K562 (cell line): ENCODE measurements at regions not wholly inside any gene's neighbourhood (a gene's known extent, or its start where the extent isn't known, plus 50 kb on each side); places are given as distances from the start of the nearest gene placed in this dataset.

Experiments
- ATAC-seq: fragments of 200-7000 bp; cut with Tn5 transposase; 3 replicates; pipeline ENCODE4 v1.9.1; 2020; ENCODE audit warnings: moderate library complexity
- BruUV-seq: library from RNA; stranded (reverse); fragments of 400-500 nt; replicated peaks from 2 replicates; lab custom pipeline; 2021; lab: Mats Ljungman, UMichigan
- CTCF ChIA-PET: fragments of 300-600 bp; formaldehyde crosslinking; extraction: SDS; loops from one replicate; lab custom pipeline; 2021; ENCODE audit warnings: low intra/inter-chr PET ratio; lab: Yijun Ruan, JAX
- POLR2A ChIA-PET: fragments of 300-600, 350-650 bp; sonication (Branson Sonifier 250); formaldehyde crosslinking; extraction: SDS; loops from one replicate; lab custom pipeline; 2021; ENCODE audit warnings: antibody characterized with exemption, inconsistent platforms; lab: Yijun Ruan, JAX
- DNase-seq, 4 experiments: peaks; one replicate each; pipeline versions ENCODE4 v3.0.0 to v3.0.0-alpha.2; 2011 to 2018; ENCODE audit warnings: low spot score in 3 of 4, mixed read lengths in 3 of 4; ENCODE audit errors: extremely low read depth in 1 of 4
- FAIRE-seq: peaks from 2 replicates; lab custom pipeline; 2011; peaks lifted over from hg19 to GRCh38; lab: Jason Lieb, UNC
- H2AFZ ChIP-seq: 2 replicates; pipeline ENCODE4 v1.6.0; 2011; ENCODE audit warnings: low read depth, low read length, control low read depth, inconsistent platforms
- H3K27ac ChIP-seq: fragments of 200-600 bp; 3 replicates; pipeline ENCODE4 v1.8.0; 2011; ENCODE audit warnings: low read depth, mild to moderate bottlenecking, control low read depth, inconsistent platforms, low read length, moderate library complexity, mixed read lengths; ENCODE audit errors: extremely low read depth
- H3K27me3 ChIP-seq, 2 experiments: fragments of 300-600 bp in 1 of 2; 2 replicates in 1 of 2; 3 replicates in 1 of 2; pipeline versions ENCODE4 v1.6.0 to v1.8.0; 2011; ENCODE audit warnings: inconsistent platforms in 2 of 2, low read length in 2 of 2, mild to moderate bottlenecking in 1 of 2, mixed read lengths in 1 of 2, moderate library complexity in 1 of 2; ENCODE audit not compliant: control insufficient read depth in 2 of 2, insufficient read depth in 2 of 2
- H3K36me3 ChIP-seq: fragments of 300-600 bp; 3 replicates; pipeline ENCODE4 v1.8.0; 2011; ENCODE audit warnings: mild to moderate bottlenecking, low read length, inconsistent platforms; ENCODE audit not compliant: control insufficient read depth, insufficient read depth
- H3K4me1 ChIP-seq, 2 experiments: fragments of 200-600 bp in 1 of 2; replicated peaks in 1 of 2; 2 replicates in 1 of 2; 3 replicates in 1 of 2; pipeline versions ENCODE4 v1.5.1 to v1.8.0; 2011; ENCODE audit warnings: inconsistent platforms in 2 of 2, low read length in 2 of 2, mild to moderate bottlenecking in 1 of 2, mixed read lengths in 1 of 2, moderate library complexity in 1 of 2; ENCODE audit not compliant: control insufficient read depth in 2 of 2, insufficient read depth in 2 of 2
- H3K4me2 ChIP-seq: 2 replicates; pipeline ENCODE4 v1.6.1; 2011; ENCODE audit warnings: low read length, control low read depth, inconsistent platforms, mixed read lengths; ENCODE audit not compliant: insufficient read depth
- H3K4me3 ChIP-seq: fragments of 200-600 bp; sonication (generic), shearing (Covaris generic); 2 replicates; pipeline ENCODE4 v1.5.1; 2016; ENCODE audit warnings: control low read depth, inconsistent platforms
- H3K79me2 ChIP-seq: fragments of 200-600 bp; 3 replicates; pipeline ENCODE4 v1.8.0; 2011; ENCODE audit warnings: low read length, inconsistent platforms; ENCODE audit not compliant: control insufficient read depth, insufficient read depth
- H3K9ac ChIP-seq, 2 experiments: 2 replicates each; pipeline versions ENCODE4 v1.6.0 to v1.6.1; 2011; ENCODE audit warnings: low read depth in 2 of 2, low read length in 2 of 2, control low read depth in 1 of 2, inconsistent platforms in 1 of 2, mild to moderate bottlenecking in 1 of 2, mixed read lengths in 1 of 2; ENCODE audit not compliant: insufficient read depth in 1 of 2
- H3K9me1 ChIP-seq: one replicate; pipeline ENCODE4 v1.6.0; 2011; ENCODE audit warnings: inconsistent platforms, mild to moderate bottlenecking, low read length, moderate library complexity; ENCODE audit not compliant: control insufficient read depth, insufficient read depth
- H3K9me3 ChIP-seq: replicated peaks from 2 replicates; pipeline ENCODE4 v1.5.1; 2011; ENCODE audit warnings: low read depth, low read length, inconsistent platforms; ENCODE audit not compliant: control insufficient read depth, insufficient read depth
- H4K20me1 ChIP-seq: replicated peaks from 2 replicates; pipeline ENCODE4 v1.6.1; 2011; ENCODE audit warnings: low read length, inconsistent platforms, mixed read lengths; ENCODE audit not compliant: control insufficient read depth, insufficient read depth
- DEAF1 ChIP-seq: fragments of 450-650 bp; formaldehyde crosslinking; IDR thresholded peaks from 2 replicates; pipeline ENCODE4 v1.4.0; 2020; ENCODE audit warnings: mild to moderate bottlenecking, moderate library complexity
- HOXB6 ChIP-seq: fragments of 250-450 bp; sonication (Bioruptor Pico); IDR thresholded peaks from 2 replicates; pipeline ENCODE4 v1.5.1; 2022; ENCODE audit warnings: mild to moderate bottlenecking, borderline replicate concordance
- MEIS2 ChIP-seq: fragments of 450-650 bp; IDR thresholded peaks from 2 replicates; pipeline ENCODE4 v1.6.1; 2014; ENCODE audit warnings: mild to moderate bottlenecking; ENCODE audit not compliant: partially characterized antibody
- NBN ChIP-seq: fragments of 450-650 bp; IDR thresholded peaks from 2 replicates; pipeline ENCODE4 v1.6.1; 2016; ENCODE audit warnings: low read depth, mild to moderate bottlenecking
- RBM22 ChIP-seq: fragments of 200-400 bp; formaldehyde crosslinking; IDR thresholded peaks from 2 replicates; pipeline ENCODE4 v1.6.1; 2018; ENCODE audit warnings: low read length, low read depth; ENCODE audit not compliant: poor library complexity, severe bottlenecking
- ZFP36 ChIP-seq: fragments of 150-350 bp; IDR thresholded peaks from 2 replicates; pipeline ENCODE4 v1.6.1; 2018; ENCODE audit warnings: low read length, low read depth; ENCODE audit not compliant: partially characterized antibody
- ZNF232 ChIP-seq: sonication (generic); formaldehyde crosslinking; IDR thresholded peaks from 2 replicates; pipeline ENCODE4 v1.8.0; 2022; ENCODE audit warnings: mild to moderate bottlenecking, missing genetic modification reagents
- ZNF354B ChIP-seq: fragments of 250-450 bp; sonication (Bioruptor Pico); IDR thresholded peaks from 2 replicates; pipeline ENCODE4 v1.4.0; 2020
- WGBS: fragments of 100-300 bp; shearing (Covaris generic); methylation state at CpG from one replicate; pipeline ENCODE4 v1.1.6; 2016; ENCODE audit warnings: low coverage, mixed read lengths; ENCODE audit not compliant: insufficient coverage; ENCODE audit errors: missing lambda C conversion rate; 5-methylcytosine and 5-hydroxymethylcytosine counted together
- in situ Hi-C: fragments of 300-500 bp; cut with MboI; formaldehyde crosslinking; loops from 4 replicates; pipeline ENCODE4 v1.15.0; 2018; ENCODE audit warnings: inconsistent platforms, mixed read lengths
- intact Hi-C: fragments of 100-400 bp; cut with micrococcal nuclease; formaldehyde crosslinking; loops from 2 replicates; pipeline ENCODE4 v1.14.2; 2022

DNA sequence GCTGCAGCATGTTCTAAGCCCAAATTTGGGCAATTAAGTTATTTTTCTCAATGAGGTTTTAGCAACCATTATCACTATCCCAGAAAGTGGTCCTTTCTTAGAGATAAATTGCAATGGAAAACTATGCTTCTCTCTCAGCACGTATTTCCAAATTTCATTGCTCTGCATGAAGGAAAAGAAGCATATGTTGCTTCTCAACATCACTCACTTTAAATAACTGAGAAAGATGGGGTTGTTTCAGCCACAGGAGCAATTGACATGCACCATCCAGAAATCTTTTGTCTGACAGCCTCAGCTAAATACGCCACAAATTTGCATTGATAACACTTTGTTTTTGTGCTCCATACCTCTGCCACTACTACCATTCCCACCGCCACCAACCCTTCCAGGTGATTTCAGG is 157.6 kb upstream of the PKN2 start:
- no TSS peak for BruUV-seq
- Histone ChIP-seq H3K9me1 (no peaks in the 10 kb centered on the region), H3K79me2 (no peaks in the 10 kb centered on the region), H4K20me1 (no peaks in the 10 kb centered on the region), H3K36me3 (no peaks in the 10 kb centered on the region), H3K9me3 (no peaks in the 10 kb centered on the region), H3K27me3 (no peaks in the 10 kb centered on the region), H2AFZ (no peak overlapping the region), H3K4me3 (no peak overlapping the region), H3K4me1 (no peaks in the 10 kb centered on the region), H3K9ac (no peak overlapping the region), H3K4me2 (no peak overlapping the region), H3K27ac (no peak overlapping the region)
- intact Hi-C loops = no loop called here
- no peak for FAIRE-seq
- ATAC-seq = no peak
- no peak for DNase-seq
- CTCF ChIA-PET = no interaction called here
- 3% methylated on average over 3 of the region's 3 CpGs for WGBS
- TF ChIP-seq ZNF354B (CRISPR knock-in tag) (no peak), DEAF1 (CRISPR knock-in tag) (no peak), MEIS2 (no peak), ZFP36 (no peak)
- in situ Hi-C loops = no loop called here
- POLR2A ChIA-PET = no interaction called here

GRCh38 chr1:88528792-88529191 is 155.3 kb upstream of the PKN2 start:
- POLR2A ChIA-PET = no interaction called here
- 1% methylated on average over 4 of the region's 4 CpGs for WGBS
- Histone ChIP-seq H3K4me3 (no peak overlapping the region), H3K36me3 (no peaks in the 10 kb centered on the region), H3K27me3 (no peaks in the 10 kb centered on the region), H3K9me1 (no peaks in the 10 kb centered on the region), H3K27ac (no peak overlapping the region), H3K4me2 (no peak overlapping the region)
- intact Hi-C loops = no loop called here
- in situ Hi-C loops = no loop called here
- ATAC-seq = no peak
- TF ChIP-seq HOXB6 (CRISPR knock-in tag) (no peak), RBM22 (no peak), NBN (no peak), ZNF232 (CRISPR knock-in tag) (no peak)
- TF ChIP-seq, all 486 proteins: peak for 0
- no TSS peak for BruUV-seq
- CTCF ChIA-PET = no interaction called here
- FAIRE-seq (no peak), DNase-seq (no peak)
- Histone ChIP-seq H3K79me2 (no peaks in the 10 kb centered on the region), H4K20me1 (no peaks in the 10 kb centered on the region), H3K9me3 (no peaks in the 10 kb centered on the region), H3K4me1 (no peaks in the 10 kb centered on the region), H3K9ac (no peak overlapping the region), H2AFZ (no peak overlapping the region)
